ENCODE measurements at regions not wholly inside any gene's neighbourhood (a gene's known extent, or its start where the extent isn't known, plus 50 kb on each side); places are given as distances from the start of the nearest gene placed in this dataset.

GRCh38 chr3:147619921-147620560 lies 210.9 kb downstream of the ZIC1 start:
- ATAC-seq = no peak
- Histone ChIP-seq H3K4me2 (ENCODE audit: control insufficient read depth, insufficient read depth) (no peak overlapping the region), H3K79me2 (ENCODE audit: control insufficient read depth, insufficient read depth, low read length) (no peaks in the 10 kb centered on the region), H3K36me3 (ENCODE audit: control insufficient read depth in 2 of 2, insufficient read depth in 2 of 2, low read length in 1 of 2) (no peaks in the 10 kb centered on the region), H2AFZ (ENCODE audit: control insufficient read depth, low read depth, low read length) (no peak overlapping the region), H3K27ac (ENCODE audit: control insufficient read depth, insufficient read depth) (no peak overlapping the region), H3K27me3 (replicated peaks in 1 of 2; ENCODE audit: control insufficient read depth in 2 of 2, insufficient read depth in 2 of 2, low read length in 1 of 2) (no peaks in the 10 kb centered on the region), H3K4me1 (ENCODE audit: control insufficient read depth, insufficient read depth, low read length) (no peaks in the 10 kb centered on the region), H3K9me3 (replicated peaks; ENCODE audit: control insufficient read depth, insufficient read depth, low read length) (no peaks in the 10 kb centered on the region), H3K9ac (ENCODE audit: control insufficient read depth, insufficient read depth, low read length) (no peak overlapping the region), H3K4me3 (no peak overlapping the region), H4K20me1 (ENCODE audit: control insufficient read depth, insufficient read depth) (no peaks in the 10 kb centered on the region)
- ChIA-PET RAD21 (ENCODE audit: unreplicated experiment) (interaction anchor here (1.0 to 1.5 kb wide), 2 partner anchors 236 to 458 kb away, joined by 4 read pairs; no protein-coding TSS in a partner anchor), POLR2A (no interaction called here), CTCF (interaction anchor here (1.0 kb wide), 1 partner anchor 12 kb away, joined by 4 read pairs; no protein-coding TSS in a partner anchor), SMC1A (ENCODE audit: uncharacterized antibody, unreplicated experiment) (interaction anchor here (1.0 to 1.3 kb wide), 2 partner anchors 9 to 99 kb away, joined by 3 to 6 read pairs; no protein-coding TSS in a partner anchor)
- WGBS (ENCODE audit: insufficient coverage, insufficient replicate concordance, low lambda C conversion rate, missing lambda C conversion rate) = 0% methylated on average over 3 of the region's 3 CpGs
- intact Hi-C loops (cut with micrococcal nuclease; ENCODE audit: unreplicated experiment) (loop anchor here (10.0 kb wide), 2 partner anchors 235 to 455 kb away; no protein-coding TSS in a partner anchor), in situ Hi-C loops (cut with MboI) (no loop called here)
- no peak for DNase-seq (ENCODE audit: low read depth, low spot score)
- BruUV-seq (replicated peaks) = no TSS peak
- FAIRE-seq = no peak
- TF ChIP-seq TCF12 (IDR thresholded peaks at IDR 0.05; ENCODE audit: low read depth, low read length) (no peak), TAF1 (IDR thresholded peaks at IDR 0.05; ENCODE audit: borderline replicate concordance, low read depth, low read length) (no peak), SIX5 (IDR thresholded peaks at IDR 0.05; ENCODE audit: low read depth, low read length, severe bottlenecking) (no peak), FOXM1 (IDR thresholded peaks at IDR 0.05; ENCODE audit: low read depth, low read length) (no peak), NR2C2 (IDR thresholded peaks at IDR 0.05; ENCODE audit: borderline replicate concordance, control insufficient read depth, insufficient read length, low read depth) (no peak), IRF4 (IDR thresholded peaks at IDR 0.05; ENCODE audit: low read depth, low read length) (no peak), MTA3 (IDR thresholded peaks at IDR 0.05; ENCODE audit: borderline replicate concordance, low read length) (no peak), BCLAF1 (IDR thresholded peaks at IDR 0.05) (no peak), SUZ12 (IDR thresholded peaks at IDR 0.05; ENCODE audit: unreplicated experiment) (no peak), E2F4 (IDR thresholded peaks at IDR 0.05; ENCODE audit: low read depth, low read length) (no peak), EGR1 (IDR thresholded peaks at IDR 0.05; ENCODE audit: borderline replicate concordance in 1 of 2, low read depth in 2 of 2, low read length in 2 of 2) (no peak), PAX8 (IDR thresholded peaks at IDR 0.05) (no peak), NFYA (IDR thresholded peaks at IDR 0.05; ENCODE audit: borderline replicate concordance, low read depth, low read length) (no peak)
- TF ChIP-seq, protein P1, sequence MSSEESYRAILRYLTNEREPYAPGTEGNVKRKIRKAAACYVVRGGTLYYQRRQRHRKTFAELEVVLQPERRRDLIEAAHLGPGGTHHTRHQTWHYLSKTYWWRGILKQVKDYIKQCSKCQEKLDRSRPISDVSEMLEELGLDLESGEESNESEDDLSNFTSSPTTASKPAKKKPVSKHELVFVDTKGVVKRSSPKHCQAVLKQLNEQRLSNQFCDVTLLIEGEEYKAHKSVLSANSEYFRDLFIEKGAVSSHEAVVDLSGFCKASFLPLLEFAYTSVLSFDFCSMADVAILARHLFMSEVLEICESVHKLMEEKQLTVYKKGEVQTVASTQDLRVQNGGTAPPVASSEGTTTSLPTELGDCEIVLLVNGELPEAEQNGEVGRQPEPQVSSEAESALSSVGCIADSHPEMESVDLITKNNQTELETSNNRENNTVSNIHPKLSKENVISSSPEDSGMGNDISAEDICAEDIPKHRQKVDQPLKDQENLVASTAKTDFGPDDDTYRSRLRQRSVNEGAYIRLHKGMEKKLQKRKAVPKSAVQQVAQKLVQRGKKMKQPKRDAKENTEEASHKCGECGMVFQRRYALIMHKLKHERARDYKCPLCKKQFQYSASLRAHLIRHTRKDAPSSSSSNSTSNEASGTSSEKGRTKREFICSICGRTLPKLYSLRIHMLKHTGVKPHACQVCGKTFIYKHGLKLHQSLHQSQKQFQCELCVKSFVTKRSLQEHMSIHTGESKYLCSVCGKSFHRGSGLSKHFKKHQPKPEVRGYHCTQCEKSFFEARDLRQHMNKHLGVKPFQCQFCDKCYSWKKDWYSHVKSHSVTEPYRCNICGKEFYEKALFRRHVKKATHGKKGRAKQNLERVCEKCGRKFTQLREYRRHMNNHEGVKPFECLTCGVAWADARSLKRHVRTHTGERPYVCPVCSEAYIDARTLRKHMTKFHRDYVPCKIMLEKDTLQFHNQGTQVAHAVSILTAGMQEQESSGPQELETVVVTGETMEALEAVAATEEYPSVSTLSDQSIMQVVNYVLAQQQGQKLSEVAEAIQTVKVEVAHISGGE (CRISPR knock-in tag; IDR thresholded peaks at IDR 0.05) = no peak
